ENCODE measurements at regions not wholly inside any gene's neighbourhood (a gene's known extent, or its start where the extent isn't known, plus 50 kb on each side); places are given as distances from the start of the nearest gene placed in this dataset.
"Not testable (repeated sequence)": the region's sequence is repeated elsewhere in the genome, so short reads cannot be mapped to it uniquely, and the experiment has no call there.

GRCh38 chr14:81971911-81972310, 438.3 kb upstream of the SEL1L start:
- DNase-seq: no peak

GRCh38 chr14:81972601-81973000, 438.9 kb upstream of the SEL1L start:
- no peak for DNase-seq

- no peak for DNase-seq
These were observed 440.9 kb upstream of the SEL1L start for GRCh38 chr14:81974543-81974942.

GRCh38 chr14:81980601-81981306, 447.1 kb upstream of the SEL1L start:
- DNase-seq: no peak

GRCh38 chr14:81981307-81981675, 447.6 kb upstream of the SEL1L start:
- DNase-seq: no peak

GRCh38 chr14:81982046-81982445, 448.4 kb upstream of the SEL1L start:
- DNase-seq: no peak

GRCh38 chr14:81986005-81986404, 452.4 kb upstream of the SEL1L start:
- DNase-seq: no peak

GRCh38 chr14:81989211-81989610, 455.6 kb upstream of the SEL1L start:
- DNase-seq: no peak

- DNase-seq: peak; percentile 40
These were observed 456.7 kb upstream of the SEL1L start for GRCh38 chr14:81990312-81990761.

GRCh38 chr14:81991998-81992397, 458.3 kb upstream of the SEL1L start:
- DNase-seq: no peak

- no peak for DNase-seq
These were observed 459.8 kb upstream of the SEL1L start for GRCh38 chr14:81993432-81993831.

GRCh38 chr14:82003426-82003825, 469.8 kb upstream of the SEL1L start:
- DNase-seq: no peak

- no peak for DNase-seq
These were observed 475.4 kb upstream of the SEL1L start for GRCh38 chr14:82009076-82009475.

GRCh38 chr14:82009993-82010392, 476.3 kb upstream of the SEL1L start:
- DNase-seq: no peak

GRCh38 chr14:82011460-82011859, 477.8 kb upstream of the SEL1L start:
- no peak for DNase-seq

- no peak for DNase-seq
These were observed 495.4 kb upstream of the SEL1L start for GRCh38 chr14:82029038-82029437.

- no peak for DNase-seq
These were observed 501.7 kb upstream of the SEL1L start for GRCh38 chr14:82035397-82035796.

- not testable (repeated sequence) for DNase-seq
These were observed 504.4 kb upstream of the SEL1L start for GRCh38 chr14:82038066-82038465.

- no peak for DNase-seq
These were observed 511.7 kb upstream of the SEL1L start for GRCh38 chr14:82045339-82045738.

GRCh38 chr14:82046512-82047226, 513.0 kb upstream of the SEL1L start:
- DNase-seq: no peak

- no peak for DNase-seq
These were observed 514.3 kb upstream of the SEL1L start for GRCh38 chr14:82047777-82048470.

GRCh38 chr14:82052778-82053177, 519.1 kb upstream of the SEL1L start:
- DNase-seq: no peak

- DNase-seq: no peak
These were observed 522.0 kb upstream of the SEL1L start for GRCh38 chr14:82055515-82056115.

GRCh38 chr14:82060219-82060618, 526.6 kb upstream of the SEL1L start:
- no peak for DNase-seq

Measured in GDM1 (cell line).